ENCODE measurements at regions not wholly inside any gene's neighbourhood (a gene's known extent, or its start where the extent isn't known, plus 50 kb on each side); places are given as distances from the start of the nearest gene placed in this dataset.

DNA sequence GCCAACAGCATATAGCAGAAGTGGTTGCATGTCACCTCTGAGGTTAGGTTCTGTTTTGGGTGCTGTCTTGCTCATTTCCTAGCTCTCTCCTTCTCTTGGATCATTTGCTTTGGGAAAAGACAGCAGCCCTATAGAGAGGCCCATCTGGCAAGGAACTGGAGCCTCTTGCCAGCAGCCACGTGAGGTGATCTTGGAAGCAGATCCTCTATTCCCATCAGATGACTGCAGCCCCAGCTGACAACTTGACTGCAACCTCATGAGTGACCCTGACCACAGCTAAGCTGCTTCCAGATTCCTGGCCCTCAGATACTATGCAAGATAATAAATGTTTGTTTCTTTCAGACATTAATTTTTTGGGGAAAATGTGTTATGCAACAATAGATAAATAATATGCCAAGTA is 213.3 kb upstream of the HS3ST4 start:
- TF ChIP-seq, protein P1, sequence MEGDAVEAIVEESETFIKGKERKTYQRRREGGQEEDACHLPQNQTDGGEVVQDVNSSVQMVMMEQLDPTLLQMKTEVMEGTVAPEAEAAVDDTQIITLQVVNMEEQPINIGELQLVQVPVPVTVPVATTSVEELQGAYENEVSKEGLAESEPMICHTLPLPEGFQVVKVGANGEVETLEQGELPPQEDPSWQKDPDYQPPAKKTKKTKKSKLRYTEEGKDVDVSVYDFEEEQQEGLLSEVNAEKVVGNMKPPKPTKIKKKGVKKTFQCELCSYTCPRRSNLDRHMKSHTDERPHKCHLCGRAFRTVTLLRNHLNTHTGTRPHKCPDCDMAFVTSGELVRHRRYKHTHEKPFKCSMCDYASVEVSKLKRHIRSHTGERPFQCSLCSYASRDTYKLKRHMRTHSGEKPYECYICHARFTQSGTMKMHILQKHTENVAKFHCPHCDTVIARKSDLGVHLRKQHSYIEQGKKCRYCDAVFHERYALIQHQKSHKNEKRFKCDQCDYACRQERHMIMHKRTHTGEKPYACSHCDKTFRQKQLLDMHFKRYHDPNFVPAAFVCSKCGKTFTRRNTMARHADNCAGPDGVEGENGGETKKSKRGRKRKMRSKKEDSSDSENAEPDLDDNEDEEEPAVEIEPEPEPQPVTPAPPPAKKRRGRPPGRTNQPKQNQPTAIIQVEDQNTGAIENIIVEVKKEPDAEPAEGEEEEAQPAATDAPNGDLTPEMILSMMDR (conservative IDR thresholded peaks at IDR 0.05; ENCODE audit: low read depth, low read length) = no peak
- TF ChIP-seq POLR2A (IDR thresholded peaks at IDR 0.05; ENCODE audit: low read depth, low read length) (no peak), ELK1 (IDR thresholded peaks at IDR 0.05; ENCODE audit: borderline replicate concordance, low read depth, low read length) (no peak), MAZ (IDR thresholded peaks at IDR 0.05; ENCODE audit: borderline replicate concordance, low read depth, low read length) (no peak), FOS (IDR thresholded peaks at IDR 0.05; ENCODE audit: low read depth, low read length) (no peak), CHD1 (IDR thresholded peaks at IDR 0.05; ENCODE audit: low read depth, low read length) (no peak), RAD21 (IDR thresholded peaks at IDR 0.05; ENCODE audit: low read length) (no peak), CEBPB (IDR thresholded peaks at IDR 0.05; ENCODE audit: low read depth, low read length) (no peak)
